OCI-LY7 (cell line): ENCODE measurements at regions not wholly inside any gene's neighbourhood (a gene's known extent, or its start where the extent isn't known, plus 50 kb on each side); places are given as distances from the start of the nearest gene placed in this dataset.

Experiments used
- BruUV-seq: library from RNA; stranded (reverse); fragments of 400-500 nt; replicated peaks from 2 replicates; lab custom pipeline; 2021; lab: Mats Ljungman, UMichigan
- CTCF ChIA-PET: fragments of 300-600 bp; sonication (Branson Sonifier 250); formaldehyde crosslinking; loops from one replicate; lab custom pipeline; 2022; ENCODE audit warnings: antibody characterized with exemption; ENCODE audit not compliant: unreplicated experiment; lab: Charles Lee
- POLR2A ChIA-PET: fragments of 300-600 bp; sonication (Branson Sonifier 250); formaldehyde crosslinking; loops from one replicate; lab custom pipeline; 2022; ENCODE audit warnings: antibody characterized with exemption; lab: Charles Lee
- DNase-seq: peaks from one replicate; pipeline ENCODE4 v3.0.0-alpha.2; 2015; ENCODE audit warnings: low spot score
- H2AFZ ChIP-seq: fragments of 200-600 bp; sonication (generic), shearing (Covaris generic); 2 replicates; pipeline ENCODE4 v1.6.1; 2014; ENCODE audit warnings: mild to moderate bottlenecking, antibody characterized with exemption, low read length, moderate library complexity
- H3K27ac ChIP-seq: fragments of 200-600 bp; sonication (generic); 2 replicates; pipeline ENCODE4 v1.5.1; 2014; ENCODE audit warnings: mixed run types, low read depth, mild to moderate bottlenecking, moderate library complexity, low read length, inconsistent platforms; ENCODE audit not compliant: poor library complexity, severe bottlenecking
- H3K36me3 ChIP-seq: fragments of 200-600 bp; sonication (generic); 2 replicates; pipeline ENCODE4 v1.6.1; 2014; ENCODE audit warnings: mild to moderate bottlenecking, antibody characterized with exemption, low read length, moderate library complexity, mixed read lengths; ENCODE audit not compliant: insufficient read depth
- H3K4me1 ChIP-seq: fragments of 200-600 bp; sonication (generic); 2 replicates; pipeline ENCODE4 v1.5.1; 2014; ENCODE audit warnings: mild to moderate bottlenecking, low read length; ENCODE audit not compliant: insufficient read depth, poor library complexity, severe bottlenecking
- H3K4me2 ChIP-seq: fragments of 200-600 bp; sonication (generic); 2 replicates; pipeline ENCODE4 v1.6.1; 2014; ENCODE audit warnings: mild to moderate bottlenecking, low read length
- H3K4me3 ChIP-seq: fragments of 200-600 bp; sonication (generic); 2 replicates; pipeline ENCODE4 v1.5.1; 2014; ENCODE audit warnings: mild to moderate bottlenecking, low read depth, low read length; ENCODE audit not compliant: poor library complexity, severe bottlenecking
- H3K79me2 ChIP-seq: fragments of 200-600 bp; sonication (generic); 2 replicates; pipeline ENCODE4 v1.6.1; 2016; ENCODE audit warnings: low read depth, mild to moderate bottlenecking, low read length, moderate library complexity, mixed read lengths; ENCODE audit not compliant: insufficient read depth
- H3K9me2 ChIP-seq: fragments of 200-600 bp; sonication (generic); 2 replicates; pipeline ENCODE4 v1.6.1; 2016; ENCODE audit warnings: mild to moderate bottlenecking, low read length, mixed read lengths; ENCODE audit not compliant: insufficient read depth
- H3K9me3 ChIP-seq: fragments of 200-600 bp; sonication (generic); 2 replicates; pipeline ENCODE4 v1.6.1; 2014; ENCODE audit warnings: mild to moderate bottlenecking, mixed run types, low read length, mixed read lengths
- H4K20me1 ChIP-seq: fragments of 200-600 bp; sonication (generic); 2 replicates; pipeline ENCODE4 v1.6.1; 2014; ENCODE audit warnings: mild to moderate bottlenecking, antibody characterized with exemption, low read length, moderate library complexity, mixed read lengths; ENCODE audit not compliant: insufficient read depth
- EZH2phosphoT487 ChIP-seq: fragments of 200-600 bp; sonication (generic); IDR thresholded peaks from 2 replicates; pipeline ENCODE4 v1.6.1; 2018; ENCODE audit warnings: low read depth, borderline replicate concordance, mild to moderate bottlenecking, mixed run types, antibody characterized with exemption, low read length, moderate library complexity, mixed read lengths
- intact Hi-C: fragments of 100-400 bp; cut with micrococcal nuclease; formaldehyde crosslinking; loops from one replicate; pipeline ENCODE4 v1.10.0; 2022; ENCODE audit not compliant: unreplicated experiment
- TF ChIP-seq, protein P1 (sequence below): fragments of 200-600 bp; sonication (generic); conservative IDR thresholded peaks from 2 replicates; pipeline ENCODE4 v1.5.1; 2014; ENCODE audit warnings: mild to moderate bottlenecking, antibody characterized with exemption, low read length, moderate library complexity, mixed read lengths

DNA sequence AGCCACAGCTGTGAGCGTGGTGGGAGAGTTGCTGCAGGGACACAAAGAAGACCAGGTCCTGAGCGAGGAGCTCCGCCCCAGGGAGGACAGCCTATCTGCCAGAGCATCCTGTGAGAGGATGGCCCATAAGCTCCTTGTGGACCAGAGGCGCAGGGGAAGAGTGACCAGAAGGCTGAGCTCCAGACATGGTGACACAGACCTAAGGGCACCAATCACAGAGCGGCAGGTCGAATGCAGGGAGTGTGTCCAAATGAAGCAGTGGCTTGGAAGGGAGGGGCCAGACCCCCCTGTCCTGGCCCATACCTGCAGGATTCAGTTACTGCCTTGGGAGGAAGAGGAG is 135.8 kb upstream of the TMEM72 start:
- no peaks in the 10 kb centered on the region for H3K79me2 ChIP-seq
- CTCF ChIA-PET: no interaction called here
- intact Hi-C loops: no loop called here
- DNase-seq: no peak
- no peaks in the 10 kb centered on the region for H4K20me1 ChIP-seq
- no peaks in the 10 kb centered on the region for H3K9me3 ChIP-seq
- TF ChIP-seq EZH2phosphoT487: no peak
- TF ChIP-seq, protein P1, sequence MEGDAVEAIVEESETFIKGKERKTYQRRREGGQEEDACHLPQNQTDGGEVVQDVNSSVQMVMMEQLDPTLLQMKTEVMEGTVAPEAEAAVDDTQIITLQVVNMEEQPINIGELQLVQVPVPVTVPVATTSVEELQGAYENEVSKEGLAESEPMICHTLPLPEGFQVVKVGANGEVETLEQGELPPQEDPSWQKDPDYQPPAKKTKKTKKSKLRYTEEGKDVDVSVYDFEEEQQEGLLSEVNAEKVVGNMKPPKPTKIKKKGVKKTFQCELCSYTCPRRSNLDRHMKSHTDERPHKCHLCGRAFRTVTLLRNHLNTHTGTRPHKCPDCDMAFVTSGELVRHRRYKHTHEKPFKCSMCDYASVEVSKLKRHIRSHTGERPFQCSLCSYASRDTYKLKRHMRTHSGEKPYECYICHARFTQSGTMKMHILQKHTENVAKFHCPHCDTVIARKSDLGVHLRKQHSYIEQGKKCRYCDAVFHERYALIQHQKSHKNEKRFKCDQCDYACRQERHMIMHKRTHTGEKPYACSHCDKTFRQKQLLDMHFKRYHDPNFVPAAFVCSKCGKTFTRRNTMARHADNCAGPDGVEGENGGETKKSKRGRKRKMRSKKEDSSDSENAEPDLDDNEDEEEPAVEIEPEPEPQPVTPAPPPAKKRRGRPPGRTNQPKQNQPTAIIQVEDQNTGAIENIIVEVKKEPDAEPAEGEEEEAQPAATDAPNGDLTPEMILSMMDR: no peak
- no peak overlapping the region for H3K4me2 ChIP-seq
- H3K36me3 ChIP-seq: no peaks in the 10 kb centered on the region
- H2AFZ ChIP-seq: no peak overlapping the region
- no peak overlapping the region for H3K4me3 ChIP-seq
- H3K9me2 ChIP-seq: no peaks in the 10 kb centered on the region
- no TSS peak for BruUV-seq
- POLR2A ChIA-PET: interaction anchor here (0.6 kb wide), 1 partner anchor 274 kb away, joined by 3 read pairs; no protein-coding TSS in a partner anchor
- no peak overlapping the region for H3K27ac ChIP-seq
- H3K4me1 ChIP-seq: no peaks in the 10 kb centered on the region

DNA sequence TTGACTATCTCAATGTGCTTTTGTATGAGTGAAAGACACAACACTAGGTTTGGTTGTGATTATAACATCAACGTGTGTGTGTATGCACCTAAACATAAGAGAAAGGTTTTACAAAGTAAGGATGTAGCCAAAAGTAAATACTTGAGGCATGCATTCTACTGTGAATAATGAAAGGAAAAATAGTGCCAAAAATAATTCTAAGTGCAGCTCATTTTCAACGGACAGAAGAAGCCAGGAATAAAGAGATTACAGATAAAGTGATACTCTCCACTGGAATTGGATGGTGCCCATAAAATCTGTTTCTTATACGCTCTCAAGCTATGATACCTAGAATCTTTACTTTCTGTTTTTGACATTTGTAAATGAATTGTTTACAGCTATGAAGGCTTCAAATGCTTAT is 135.0 kb upstream of the TMEM72 start:
- CTCF ChIA-PET: no interaction called here
- H3K4me3 ChIP-seq: no peak overlapping the region
- no peaks in the 10 kb centered on the region for H3K79me2 ChIP-seq
- H3K27ac ChIP-seq: no peak overlapping the region
- H3K9me2 ChIP-seq: no peaks in the 10 kb centered on the region
- no peaks in the 10 kb centered on the region for H4K20me1 ChIP-seq
- H3K4me1 ChIP-seq: no peaks in the 10 kb centered on the region
- H3K9me3 ChIP-seq: no peaks in the 10 kb centered on the region
- no peak for DNase-seq
- no TSS peak for BruUV-seq
- no peak overlapping the region for H3K4me2 ChIP-seq
- intact Hi-C loops: no loop called here
- no peaks in the 10 kb centered on the region for H3K36me3 ChIP-seq
- TF ChIP-seq, protein P1: no peak
- TF ChIP-seq EZH2phosphoT487: no peak
- H2AFZ ChIP-seq: no peak overlapping the region
- POLR2A ChIA-PET: no interaction called here

DNA sequence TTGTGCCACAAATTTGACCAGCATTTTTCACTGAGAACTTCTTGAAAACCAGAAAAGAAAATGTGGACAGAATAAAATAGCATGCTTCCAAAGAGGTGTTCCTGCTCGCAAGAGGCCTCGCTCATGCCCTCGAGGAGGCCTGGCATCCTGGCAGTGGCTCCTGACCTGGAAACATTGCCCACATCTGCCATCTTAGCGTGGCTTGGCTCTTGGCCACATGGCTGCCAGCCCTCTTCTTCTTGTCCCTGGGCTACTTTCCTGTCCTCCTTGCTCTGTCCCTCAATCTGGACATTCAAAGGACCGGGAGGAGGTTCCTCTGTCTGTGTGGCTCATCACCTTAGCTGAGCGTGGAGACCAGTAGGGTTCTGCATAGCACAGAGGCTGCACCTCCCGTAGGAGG is 131.6 kb upstream of the TMEM72 start:
- no peak for DNase-seq
- Histone ChIP-seq H3K4me2 (no peak overlapping the region), H3K4me3 (no peak overlapping the region), H2AFZ (no peak overlapping the region), H3K27ac (no peak overlapping the region), H3K79me2 (no peaks in the 10 kb centered on the region), H3K4me1 (no peaks in the 10 kb centered on the region), H3K9me3 (no peaks in the 10 kb centered on the region), H3K9me2 (no peaks in the 10 kb centered on the region), H4K20me1 (no peaks in the 10 kb centered on the region), H3K36me3 (no peaks in the 10 kb centered on the region)
- BruUV-seq: no TSS peak
- ChIA-PET CTCF (no interaction called here), POLR2A (no interaction called here)
- no peak for TF ChIP-seq EZH2phosphoT487
- TF ChIP-seq, protein P1: no peak
- intact Hi-C loops: no loop called here
